Uterus (tissue), 3 donors: ENCODE measurements at regions not wholly inside any gene's neighbourhood (a gene's known extent, or its start where the extent isn't known, plus 50 kb on each side); places are given as distances from the start of the nearest gene placed in this dataset.

Experiments used
- DNase-seq, 2 donors: peaks; one replicate each; pipeline ENCODE4 v3.0.0-alpha.2; 2019 to 2020
- H3K27ac ChIP-seq, 2 donors: fragments of 200-600 bp; sonication (generic); 1 replicate in 1 of 2; 2 replicates in 1 of 2; pipeline ENCODE4 v1.5.1; 2016 to 2018
- H3K27me3 ChIP-seq, 2 donors: fragments of 200-600 bp; sonication (generic); one replicate each; pipeline ENCODE4 v1.5.1; 2018 to 2019; ENCODE audit warnings: control low read depth in 1 of 2
- H3K36me3 ChIP-seq, 2 donors: fragments of 200-600 bp; sonication (generic); one replicate each; pipeline ENCODE4 v1.5.1; 2019; ENCODE audit warnings: control low read depth in 1 of 2
- H3K4me1 ChIP-seq, 2 donors: fragments of 200-600 bp; sonication (generic); one replicate each; pipeline ENCODE4 v1.5.1; 2018 to 2019; ENCODE audit warnings: control low read depth in 1 of 2
- H3K4me3 ChIP-seq, 2 donors: fragments of 200-600 bp; sonication (generic); 1 replicate in 1 of 2; 2 replicates in 1 of 2; pipeline ENCODE4 v1.5.1; 2018 to 2019; ENCODE audit warnings: mild to moderate bottlenecking in 1 of 2
- H3K9me3 ChIP-seq, 2 donors: fragments of 200-600 bp; sonication (generic); one replicate each; pipeline ENCODE4 v1.5.1; 2019; ENCODE audit warnings: control low read depth in 1 of 2
- CTCF ChIP-seq, 4 experiments: fragments of 200-600 bp in 2 of 4; fragments of 450-650 bp in 2 of 4; sonication (generic) in 2 of 4; IDR thresholded peaks; one replicate each; pipeline ENCODE4 v1.5.1; 2016 to 2019; ENCODE audit warnings: antibody characterized with exemption in 4 of 4, mild to moderate bottlenecking in 2 of 4, moderate library complexity in 1 of 4
- POLR2A ChIP-seq, 2 donors: fragments of 450-650 bp; IDR thresholded peaks; one replicate each; pipeline ENCODE4 v1.6.1; 2016; ENCODE audit warnings: antibody characterized with exemption in 2 of 2, mild to moderate bottlenecking in 1 of 2, moderate library complexity in 1 of 2
- intact Hi-C: fragments of 100-400 bp; cut with DNase I; formaldehyde crosslinking; loops from one replicate; pipeline ENCODE4 v1.15.1; 2023; ENCODE audit warnings: low total_unique reads
- donor health status: DM: yes; HTN: yes; CAD: no.

- intact Hi-C loops, result no loop called here
- no peak overlapping the region for H3K27ac ChIP-seq
- TF ChIP-seq POLR2A (IDR thresholded peaks at IDR 0.05), result no peak
- TF ChIP-seq CTCF (IDR thresholded peaks at IDR 0.05), result no peak
These were observed 51.7 kb upstream of the RTL6 start for GRCh38 chr22:44549701-44550100.

GRCh38 chr22:44548981-44549380, 50.9 kb upstream of the RTL6 start:
- Histone ChIP-seq H3K36me3 (no peaks in the 10 kb centered on the region), H3K9me3 (no peaks in the 10 kb centered on the region), H3K4me1 (no peaks in the 10 kb centered on the region), H3K27me3 (no peaks in the 10 kb centered on the region), H3K27ac (no peak overlapping the region), H3K4me3 (no peak overlapping the region)
- no peak for TF ChIP-seq POLR2A (IDR thresholded peaks at IDR 0.05)
- TF ChIP-seq CTCF (IDR thresholded peaks at IDR 0.05), result no peak
- intact Hi-C loops, result no loop called here
- DNase-seq, result no peak

More at GRCh38 chr22:44549701-44550100, 51.7 kb upstream of the RTL6 start:
- no peak for DNase-seq
- H3K9me3 ChIP-seq, result no peaks in the 10 kb centered on the region
- no peaks in the 10 kb centered on the region for H3K36me3 ChIP-seq
- H3K4me1 ChIP-seq, result no peaks in the 10 kb centered on the region
- H3K27me3 ChIP-seq, result no peaks in the 10 kb centered on the region
- no peak overlapping the region for H3K4me3 ChIP-seq
